GM21381 (cell line): ENCODE measurements at regions not wholly inside any gene's neighbourhood (a gene's known extent, or its start where the extent isn't known, plus 50 kb on each side); places are given as distances from the start of the nearest gene placed in this dataset.
"Not testable (repeated sequence)": the region's sequence is repeated elsewhere in the genome, so short reads cannot be mapped to it uniquely, and the experiment has no call there.

ENCODE experiments used
- ATAC-seq: cut with Tn5 transposase; IDR thresholded peaks from one replicate; pipeline ENCODE4 v1.9.1; 2021; ENCODE audit warnings: mild to moderate bottlenecking, moderate library complexity; ENCODE audit not compliant: unreplicated experiment

DNA sequence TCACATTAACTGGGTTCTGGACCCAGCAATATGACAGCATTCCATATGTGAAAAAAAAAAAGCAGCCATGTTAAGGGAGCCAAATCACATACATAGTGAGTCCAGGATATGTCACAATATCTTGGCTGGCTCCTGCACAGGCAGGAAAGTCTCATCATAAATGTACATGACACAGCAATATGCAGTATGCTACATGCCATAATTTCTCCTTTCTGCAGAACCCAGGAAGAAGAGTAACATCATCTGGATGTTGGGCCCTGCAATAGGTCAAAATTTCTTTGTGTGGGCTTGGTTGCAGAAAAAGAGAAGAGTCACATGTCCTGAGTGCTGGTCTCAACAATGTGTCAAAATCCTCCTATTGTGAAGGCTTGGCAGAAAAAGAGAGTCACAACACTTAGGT, 902.8 kb upstream of the AMELY start:
- ATAC-seq = no peak

GRCh38 chrY:7810359-7810758, 898.8 kb upstream of the AMELY start:
- ATAC-seq = no peak

GRCh38 chrY:7807516-7807870, 895.9 kb upstream of the AMELY start:
- no peak for ATAC-seq

DNA sequence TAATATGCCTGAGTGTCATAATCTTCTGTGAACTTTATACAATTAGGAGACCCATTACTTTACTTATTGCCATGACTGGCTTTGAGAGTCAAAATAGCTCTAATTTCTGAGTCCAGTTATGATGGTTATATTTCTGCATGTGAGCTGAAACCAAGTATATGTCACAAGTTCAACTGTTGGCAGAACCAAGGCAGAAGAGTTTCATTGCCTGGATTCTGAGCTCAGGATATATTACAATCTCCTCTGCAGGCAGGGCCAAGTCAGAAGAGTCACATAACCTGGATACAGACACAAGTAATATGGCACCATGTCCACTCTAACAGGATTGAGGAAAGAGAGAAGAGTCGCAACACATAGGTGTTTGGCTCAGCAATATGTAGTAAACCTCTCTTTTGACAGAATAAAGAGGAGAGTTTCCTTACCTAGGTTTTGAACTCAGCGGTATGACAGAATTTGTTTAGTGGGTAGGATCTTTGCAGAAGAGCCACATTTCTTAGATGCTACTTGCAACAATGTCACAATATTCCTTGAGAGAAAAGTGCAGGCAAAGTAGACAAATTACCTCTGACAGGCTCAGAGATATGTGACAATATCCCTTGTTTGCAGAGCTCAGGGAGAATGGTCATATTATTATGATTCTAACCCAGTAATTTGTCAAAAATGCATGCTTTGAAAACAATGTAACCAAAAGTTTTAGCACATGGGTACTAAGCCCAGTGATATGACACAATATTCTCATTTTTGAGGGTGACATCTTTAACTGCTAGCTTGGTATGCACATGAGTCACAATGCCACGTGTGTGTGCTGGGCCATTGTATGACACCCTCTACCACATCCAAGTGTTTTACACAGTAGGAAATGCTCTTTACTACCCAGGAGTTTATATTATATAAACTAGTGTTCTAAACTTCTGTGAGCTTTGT, 895.3 kb upstream of the AMELY start:
- ATAC-seq = no peak

- no peak for ATAC-seq
Measured at GRCh38 chrY:7805624-7806023, 894.1 kb upstream of the AMELY start.

GRCh38 chrY:7803737-7804136, 892.2 kb upstream of the AMELY start:
- no peak for ATAC-seq

DNA sequence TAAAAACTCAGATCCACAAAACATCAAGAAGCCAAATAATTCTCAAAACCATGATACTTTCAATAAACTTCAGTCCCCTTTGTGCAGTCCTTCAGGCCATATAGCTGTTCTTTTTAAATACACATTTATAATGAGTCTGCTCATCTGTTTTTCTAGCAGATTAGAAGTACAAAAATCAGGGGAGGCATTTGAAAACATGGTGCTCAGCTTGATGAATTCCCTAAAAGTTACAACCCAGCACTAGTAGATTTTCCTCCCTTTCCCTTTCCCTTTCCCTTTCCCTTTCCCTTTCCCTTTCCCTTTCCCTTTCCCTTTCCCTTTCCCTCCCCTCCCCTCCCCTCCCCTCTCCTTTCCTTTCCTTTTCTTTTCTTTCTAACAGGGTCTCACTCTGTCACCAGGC, 884.6 kb upstream of the AMELY start:
- ATAC-seq = no peak

DNA sequence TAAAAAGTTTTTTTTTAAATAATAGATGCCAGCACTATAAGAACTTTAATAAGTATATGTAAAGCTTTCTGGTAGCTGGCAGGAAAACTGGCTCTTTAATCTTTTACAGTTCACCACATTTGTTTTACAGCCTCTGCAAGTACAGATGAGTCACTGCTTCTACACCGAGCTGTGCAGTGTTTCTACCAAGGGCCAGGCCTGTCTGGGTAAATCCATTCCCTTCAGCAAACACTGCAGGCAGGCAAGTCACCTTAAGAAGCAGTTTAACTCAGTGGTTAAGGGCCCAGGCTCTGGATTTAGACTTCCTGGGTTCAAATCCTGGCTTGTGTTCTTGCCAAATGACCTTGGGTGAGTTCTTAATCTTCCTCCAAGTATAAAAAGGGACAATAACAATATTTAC, 882.9 kb upstream of the AMELY start:
- ATAC-seq = no peak

- ATAC-seq = no peak
Measured at GRCh38 chrY:7793989-7794388, 882.4 kb upstream of the AMELY start.

GRCh38 chrY:7792431-7792830, 880.9 kb upstream of the AMELY start:
- no peak for ATAC-seq

- ATAC-seq = no peak
Measured at GRCh38 chrY:7781501-7781900, 869.9 kb upstream of the AMELY start.

- not testable (repeated sequence) for ATAC-seq
Measured at GRCh38 chrY:7775436-7775835, 863.9 kb upstream of the AMELY start.

DNA sequence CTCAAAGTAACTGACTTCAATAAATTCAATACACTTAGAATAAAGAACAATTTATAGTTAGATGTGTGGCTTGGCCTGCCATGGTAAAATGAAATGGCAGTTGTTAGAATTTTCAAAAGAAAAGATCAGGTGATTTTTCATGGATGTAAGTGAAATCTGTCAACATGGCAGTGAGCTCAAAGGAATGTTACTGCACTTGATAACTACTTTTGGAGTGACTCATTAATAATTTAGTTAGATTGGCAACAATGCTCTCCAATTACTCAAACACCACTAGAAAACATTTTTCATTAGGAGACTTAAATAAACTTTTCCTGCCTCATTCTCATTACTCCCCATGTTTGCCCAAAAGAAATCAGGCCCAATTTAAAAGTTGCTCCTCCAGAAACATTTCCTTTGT, 860.2 kb upstream of the AMELY start:
- ATAC-seq = no peak

GRCh38 chrY:7769790-7770375, 858.3 kb upstream of the AMELY start:
- no peak for ATAC-seq

GRCh38 chrY:7768901-7769300, 857.3 kb upstream of the AMELY start:
- no peak for ATAC-seq

- ATAC-seq = no peak
Measured at GRCh38 chrY:7753711-7754110, 842.2 kb upstream of the AMELY start.

- no peak for ATAC-seq
Measured at GRCh38 chrY:7746781-7747180, 835.2 kb upstream of the AMELY start.

GRCh38 chrY:7745581-7745901, 834.0 kb upstream of the AMELY start:
- no peak for ATAC-seq

DNA sequence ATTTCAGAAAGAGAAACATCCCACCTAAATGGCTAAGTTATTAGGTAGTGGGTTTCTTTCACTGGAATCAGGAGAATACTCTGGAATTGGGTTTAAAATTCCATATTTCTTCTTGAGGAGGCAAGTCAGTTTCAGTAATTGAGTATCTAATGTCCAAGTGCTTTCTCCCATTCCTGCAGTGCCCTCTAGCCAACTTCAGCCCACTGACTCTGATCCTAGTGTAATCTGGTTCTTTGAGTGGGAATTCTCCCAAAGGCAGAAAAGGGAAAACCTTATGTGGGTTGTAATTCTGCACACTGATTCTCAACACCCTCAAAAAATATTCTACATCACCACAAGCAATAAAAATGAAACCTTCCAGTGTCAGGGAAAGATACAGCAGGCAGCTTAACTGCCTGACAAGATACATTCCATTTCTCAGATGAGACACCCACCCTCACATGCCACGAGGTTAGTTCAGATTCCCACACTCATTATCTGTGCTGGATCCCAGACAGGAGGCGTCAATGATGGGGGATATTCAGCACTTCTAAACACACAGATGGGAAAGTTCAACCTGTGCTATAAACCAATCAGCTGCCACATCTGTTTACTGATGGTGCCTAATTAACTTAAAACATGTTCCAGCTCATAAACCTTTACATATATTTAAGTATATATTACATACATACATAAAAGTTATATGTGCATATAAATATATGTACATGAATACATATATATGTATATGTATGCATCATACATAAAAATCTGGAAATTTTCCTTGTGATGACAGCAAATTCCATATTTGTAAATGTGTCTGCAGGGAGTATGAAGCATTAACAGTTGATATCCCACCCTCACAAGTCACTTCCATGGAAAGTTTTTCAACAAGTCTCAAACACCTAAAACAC, 833.4 kb upstream of the AMELY start:
- no peak for ATAC-seq

- no peak for ATAC-seq
Measured at GRCh38 chrY:7736847-7737365, 825.4 kb upstream of the AMELY start.

- ATAC-seq = no peak
Measured at GRCh38 chrY:7731651-7732050, 820.1 kb upstream of the AMELY start.

DNA sequence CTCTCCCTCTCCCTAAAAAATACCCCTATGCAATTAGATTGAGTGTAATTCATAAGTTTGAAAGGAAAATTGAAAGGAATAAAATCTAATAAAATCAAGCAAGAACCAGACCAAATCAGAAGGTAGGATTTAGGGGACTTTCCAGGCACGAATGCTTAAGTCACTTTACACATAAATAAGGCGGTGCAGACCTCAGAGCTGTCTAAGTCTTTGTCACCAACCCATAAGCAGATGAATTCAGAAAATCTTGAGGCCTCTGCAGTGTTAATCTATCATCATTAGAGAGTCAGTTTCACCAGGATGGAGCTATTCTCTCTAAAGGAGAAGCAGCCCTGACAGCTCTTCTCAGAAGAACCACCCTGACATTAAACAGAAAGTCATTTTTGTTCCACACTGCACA, 819.1 kb upstream of the AMELY start:
- no peak for ATAC-seq
